H1 (cell line): ENCODE measurements at regions not wholly inside any gene's neighbourhood (a gene's known extent, or its start where the extent isn't known, plus 50 kb on each side); places are given as distances from the start of the nearest gene placed in this dataset.

Experiments
- RNF2 ChIP-seq: fragments of 200-900, 300-1000 bp; sonication (generic); IDR thresholded peaks from 2 replicates; pipeline ENCODE4 v1.7.1; 2016; ENCODE audit warnings: borderline replicate concordance, low read depth, mild to moderate bottlenecking, antibody characterized with exemption, low read length; ENCODE audit not compliant: poor library complexity, severe bottlenecking; ENCODE audit errors: missing control alignments

- TF ChIP-seq RNF2: no peak
Observed at GRCh38 chr7:33798686-33799325, 106.5 kb upstream of the BMPER start (continued).
